GM12878 (cell line): ENCODE measurements at regions not wholly inside any gene's neighbourhood (a gene's known extent, or its start where the extent isn't known, plus 50 kb on each side); places are given as distances from the start of the nearest gene placed in this dataset.

ENCODE experiments used
- ATAC-seq: fragments of 200-7000 bp; cut with Tn5 transposase; 3 replicates; pipeline ENCODE4 v1.9.1; 2020; ENCODE audit warnings: mild to moderate bottlenecking, moderate library complexity
- BruUV-seq: library from RNA; stranded (reverse); fragments of 400-500 nt; replicated peaks from 2 replicates; lab custom pipeline; 2021; lab: Mats Ljungman, UMichigan
- CTCF ChIA-PET: fragments of 300-600 bp; sonication (Branson Sonifier 250); formaldehyde crosslinking; extraction: SDS; loops from one replicate; lab custom pipeline; 2021; ENCODE audit warnings: inconsistent platforms; lab: Yijun Ruan, JAX
- POLR2A ChIA-PET: fragments of 350-600 bp; formaldehyde crosslinking; extraction: SDS; loops from one replicate; lab custom pipeline; 2021; ENCODE audit warnings: inconsistent platforms; lab: Charles Lee
- RAD21 ChIA-PET: fragments of 300-600 bp; sonication (Branson Sonifier 250); formaldehyde crosslinking; loops from one replicate; lab custom pipeline; 2023; ENCODE audit warnings: antibody characterized with exemption; ENCODE audit not compliant: unreplicated experiment; lab: Charles Lee
- SMC1A ChIA-PET: fragments of 300-600 bp; sonication (Branson Sonifier 250); formaldehyde crosslinking; loops from one replicate; lab custom pipeline; 2023; ENCODE audit not compliant: unreplicated experiment, uncharacterized antibody; lab: Charles Lee
- DNase-seq: peaks from one replicate; pipeline ENCODE4 v3.0.0-alpha.2; 2011; ENCODE audit warnings: low read depth, low spot score
- FAIRE-seq: peaks from 3 replicates; lab custom pipeline; 2011; peaks lifted over from hg19 to GRCh38; lab: Jason Lieb, UNC
- H2AFZ ChIP-seq: 2 replicates; pipeline ENCODE4 v1.6.0; 2011; ENCODE audit warnings: low read depth, low read length, control low read depth; ENCODE audit not compliant: control insufficient read depth
- H3K27ac ChIP-seq: 2 replicates; pipeline ENCODE4 v1.5.1; 2011; ENCODE audit warnings: control low read depth; ENCODE audit not compliant: control insufficient read depth, insufficient read depth
- H3K27me3 ChIP-seq, 2 experiments: replicated peaks in 1 of 2; 2 replicates each; pipeline versions ENCODE4 v1.6.0 to v1.6.1; 2011; ENCODE audit warnings: low read length in 1 of 2; ENCODE audit not compliant: control insufficient read depth in 2 of 2, insufficient read depth in 2 of 2
- H3K36me3 ChIP-seq, 2 experiments: 2 replicates each; pipeline ENCODE4 v1.5.1; 2011; ENCODE audit warnings: low read length in 1 of 2; ENCODE audit not compliant: control insufficient read depth in 2 of 2, insufficient read depth in 2 of 2
- H3K4me1 ChIP-seq: 2 replicates; pipeline ENCODE4 v1.6.1; 2011; ENCODE audit warnings: mild to moderate bottlenecking, low read length, moderate library complexity, mixed read lengths; ENCODE audit not compliant: control insufficient read depth, insufficient read depth
- H3K4me2 ChIP-seq: 2 replicates; pipeline ENCODE4 v1.6.0; 2011; ENCODE audit warnings: control low read depth; ENCODE audit not compliant: control insufficient read depth, insufficient read depth
- H3K4me3 ChIP-seq: fragments of 200-600 bp; sonication (generic); 2 replicates; pipeline ENCODE4 v1.5.1; 2016
- H3K79me2 ChIP-seq: 2 replicates; pipeline ENCODE4 v1.6.0; 2011; ENCODE audit warnings: low read length; ENCODE audit not compliant: control insufficient read depth, insufficient read depth
- H3K9ac ChIP-seq: 2 replicates; pipeline ENCODE4 v1.8.0; 2011; ENCODE audit warnings: low read length, control low read depth, mixed read lengths; ENCODE audit not compliant: control insufficient read depth, insufficient read depth
- H3K9me3 ChIP-seq: replicated peaks from 3 replicates; pipeline ENCODE4 v1.5.1; 2011; ENCODE audit warnings: mild to moderate bottlenecking, low read length; ENCODE audit not compliant: control insufficient read depth, insufficient read depth
- H4K20me1 ChIP-seq: 2 replicates; pipeline ENCODE4 v1.6.0; 2011; ENCODE audit not compliant: control insufficient read depth, insufficient read depth
- BACH1 ChIP-seq: fragments of 450-650 bp; IDR thresholded peaks from 2 replicates; pipeline ENCODE4 v1.6.1; 2017; ENCODE audit warnings: mild to moderate bottlenecking, borderline replicate concordance
- BHLHE40 ChIP-seq, 2 experiments: fragments of 450-650 bp in 1 of 2; IDR thresholded peaks; 2 replicates each; pipeline ENCODE4 v1.6.1; 2011 to 2017; ENCODE audit warnings: low read depth in 2 of 2, borderline replicate concordance in 1 of 2, improper control_type of control experiment in 1 of 2, low read length in 1 of 2, mild to moderate bottlenecking in 1 of 2
- BMI1 ChIP-seq: fragments of 450-650 bp; IDR thresholded peaks from 2 replicates; pipeline ENCODE4 v1.6.1; 2016; ENCODE audit warnings: mild to moderate bottlenecking, moderate library complexity, borderline replicate concordance
- CHD4 ChIP-seq: fragments of 200-600 bp; sonication (generic); IDR thresholded peaks from 2 replicates; pipeline ENCODE4 v1.6.1; 2016; ENCODE audit warnings: mild to moderate bottlenecking
- E2F4 ChIP-seq: IDR thresholded peaks from 2 replicates; pipeline ENCODE4 v1.6.1; 2012; ENCODE audit warnings: low read depth, low read length, improper control_type of control experiment
- HDAC6 ChIP-seq: fragments of 200-600 bp; sonication (generic); IDR thresholded peaks from one replicate; pipeline ENCODE4 v1.8.0; 2017; ENCODE audit warnings: antibody characterized with exemption; ENCODE audit not compliant: unreplicated experiment
- HSF1 ChIP-seq: fragments of 150-350 bp; IDR thresholded peaks from 2 replicates; pipeline ENCODE4 v1.6.1; 2014; ENCODE audit warnings: mild to moderate bottlenecking, low read depth, low read length
- IRF5 ChIP-seq: fragments of 450-650 bp; IDR thresholded peaks from 2 replicates; pipeline ENCODE4 v1.6.1; 2017; ENCODE audit warnings: borderline replicate concordance
- KLF5 ChIP-seq: fragments of 450-650 bp; IDR thresholded peaks from 2 replicates; pipeline ENCODE4 v1.6.1; 2014; ENCODE audit warnings: mild to moderate bottlenecking; ENCODE audit not compliant: partially characterized antibody
- MEF2B ChIP-seq: fragments of 450-650 bp; IDR thresholded peaks from 2 replicates; pipeline ENCODE4 v1.6.1; 2018; ENCODE audit warnings: mild to moderate bottlenecking, moderate library complexity; ENCODE audit not compliant: partially characterized antibody, poor library complexity, severe bottlenecking
- MTA2 ChIP-seq: fragments of 450-650 bp; IDR thresholded peaks from 2 replicates; pipeline ENCODE4 v1.6.1; 2016; ENCODE audit warnings: low read depth, mild to moderate bottlenecking, moderate library complexity
- NBN ChIP-seq: fragments of 450-650 bp; IDR thresholded peaks from 2 replicates; pipeline ENCODE4 v1.6.1; 2016
- NFIC ChIP-seq: IDR thresholded peaks from 2 replicates; pipeline ENCODE4 v1.6.1; 2012; ENCODE audit warnings: low read depth, mild to moderate bottlenecking, inconsistent platforms, low read length, moderate library complexity
- PAX8 ChIP-seq: fragments of 450-650 bp; IDR thresholded peaks from 2 replicates; pipeline ENCODE4 v1.6.1; 2017; ENCODE audit warnings: mild to moderate bottlenecking, moderate library complexity
- YBX1 ChIP-seq: fragments of 450-650 bp; IDR thresholded peaks from 2 replicates; pipeline ENCODE4 v1.6.1; 2016; ENCODE audit warnings: antibody characterized with exemption
- ZBTB11 ChIP-seq: fragments of 450-650 bp; formaldehyde crosslinking; IDR thresholded peaks from 2 replicates; pipeline ENCODE4 v1.5.0; 2022; ENCODE audit warnings: mild to moderate bottlenecking, missing genetic modification characterization
- ZNF274 ChIP-seq: IDR thresholded peaks from one replicate; pipeline ENCODE4 v1.8.0; 2011; ENCODE audit not compliant: insufficient read length, insufficient read depth
- WGBS: methylation state at CpG from one replicate; pipeline ENCODE4 v1.1.6; 2016; ENCODE audit warnings: low lambda C conversion rate; ENCODE audit not compliant: insufficient replicate concordance, insufficient coverage; ENCODE audit errors: missing lambda C conversion rate; 5-methylcytosine and 5-hydroxymethylcytosine counted together
- in situ Hi-C: fragments of 300-500 bp; cut with MboI; formaldehyde crosslinking; loops from 9 replicates; pipeline ENCODE4 v1.14.3; 2018; ENCODE audit warnings: mixed read lengths
- intact Hi-C: fragments of 100-400 bp; cut with micrococcal nuclease; formaldehyde crosslinking; loops from one replicate; pipeline ENCODE4 v1.14.2; 2022; ENCODE audit not compliant: unreplicated experiment

- no peak for TF ChIP-seq BMI1
- no peak for TF ChIP-seq BHLHE40 (IDR thresholded peaks at IDR 0.05; ENCODE audit: borderline replicate concordance in 1 of 2, low read depth in 2 of 2, low read length in 1 of 2)
- no peak for TF ChIP-seq HDAC6
- TF ChIP-seq PAX8, result no peak
- TF ChIP-seq BACH1, result no peak
- TF ChIP-seq E2F4, result no peak
- TF ChIP-seq CHD4, result no peak
Measured at GRCh38 chr2:154914561-154914960, 216.1 kb downstream of the KCNJ3 start (continued).

GRCh38 chr2:154912215-154912614, 213.7 kb downstream of the KCNJ3 start:
- ChIA-PET SMC1A (no interaction called here), CTCF (interaction anchor here (1.2 kb wide), 1 partner anchor 13 kb away, joined by 3 read pairs; no protein-coding TSS in a partner anchor), POLR2A (no interaction called here), RAD21 (no interaction called here)
- no peaks in the 10 kb centered on the region for H3K9me3 ChIP-seq
- no peak overlapping the region for H2AFZ ChIP-seq
- H3K36me3 ChIP-seq, result no peaks in the 10 kb centered on the region
- intact Hi-C loops, result no loop called here
- no peak overlapping the region for H3K9ac ChIP-seq
- H3K79me2 ChIP-seq, result no peaks in the 10 kb centered on the region
- H3K4me2 ChIP-seq, result no peak overlapping the region
- ATAC-seq (no peak), DNase-seq (no peak), FAIRE-seq (no peak)
- no peaks in the 10 kb centered on the region; a peak in 1 of 4 replicates for H3K27me3 ChIP-seq
- in situ Hi-C loops, result no loop called here
- no peaks in the 10 kb centered on the region for H4K20me1 ChIP-seq
- no peak overlapping the region for H3K4me3 ChIP-seq
- 2% methylated on average over 6 of the region's 6 CpGs for WGBS
- no peaks in the 10 kb centered on the region for H3K4me1 ChIP-seq
- no TSS peak for BruUV-seq
- no peak overlapping the region for H3K27ac ChIP-seq
- TF ChIP-seq NBN (no peak), HSF1 (no peak), ZBTB11 (no peak), ZNF274 (no peak), MTA2 (no peak), MEF2B (no peak), YBX1 (no peak), IRF5 (no peak), NFIC (no peak), KLF5 (no peak)
